GM13976 (cell line): ENCODE measurements at regions not wholly inside any gene's neighbourhood (a gene's known extent, or its start where the extent isn't known, plus 50 kb on each side); places are given as distances from the start of the nearest gene placed in this dataset.

Source experiments
- DNase-seq: peaks from one replicate; pipeline ENCODE4 v3.0.0; 2012; ENCODE audit warnings: low spot score
- in situ Hi-C: fragments of 300-500 bp; cut with MboI; formaldehyde crosslinking; loops from one replicate; pipeline ENCODE4 v1.12.0; 2022; ENCODE audit warnings: low sequenced_read_pairs, mixed read lengths, inconsistent platforms; ENCODE audit not compliant: unreplicated experiment
- TF ChIP-seq, protein P1 (sequence below): IDR thresholded peaks from 2 replicates; pipeline ENCODE4 v1.5.1; 2012; ENCODE audit warnings: borderline replicate concordance, mild to moderate bottlenecking; ENCODE audit not compliant: insufficient read depth; ENCODE audit errors: extremely low read depth, missing control alignments, control extremely low read depth

- TF ChIP-seq, protein P1, sequence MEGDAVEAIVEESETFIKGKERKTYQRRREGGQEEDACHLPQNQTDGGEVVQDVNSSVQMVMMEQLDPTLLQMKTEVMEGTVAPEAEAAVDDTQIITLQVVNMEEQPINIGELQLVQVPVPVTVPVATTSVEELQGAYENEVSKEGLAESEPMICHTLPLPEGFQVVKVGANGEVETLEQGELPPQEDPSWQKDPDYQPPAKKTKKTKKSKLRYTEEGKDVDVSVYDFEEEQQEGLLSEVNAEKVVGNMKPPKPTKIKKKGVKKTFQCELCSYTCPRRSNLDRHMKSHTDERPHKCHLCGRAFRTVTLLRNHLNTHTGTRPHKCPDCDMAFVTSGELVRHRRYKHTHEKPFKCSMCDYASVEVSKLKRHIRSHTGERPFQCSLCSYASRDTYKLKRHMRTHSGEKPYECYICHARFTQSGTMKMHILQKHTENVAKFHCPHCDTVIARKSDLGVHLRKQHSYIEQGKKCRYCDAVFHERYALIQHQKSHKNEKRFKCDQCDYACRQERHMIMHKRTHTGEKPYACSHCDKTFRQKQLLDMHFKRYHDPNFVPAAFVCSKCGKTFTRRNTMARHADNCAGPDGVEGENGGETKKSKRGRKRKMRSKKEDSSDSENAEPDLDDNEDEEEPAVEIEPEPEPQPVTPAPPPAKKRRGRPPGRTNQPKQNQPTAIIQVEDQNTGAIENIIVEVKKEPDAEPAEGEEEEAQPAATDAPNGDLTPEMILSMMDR, result no peak
- in situ Hi-C loops, result loop anchor here (10.0 kb wide), 1 partner anchor 513 kb away; no protein-coding TSS in a partner anchor
- DNase-seq, result peak; percentile 8
Measured at GRCh38 chr10:123557366-123558108, 108.6 kb upstream of the GPR26 start.

- in situ Hi-C loops, result loop anchor here (10.0 kb wide), 1 partner anchor 514 kb away; no protein-coding TSS in a partner anchor
- TF ChIP-seq, protein P1, result no peak
- DNase-seq, result peak; percentile 34
Measured at GRCh38 chr10:123558651-123559050, 107.5 kb upstream of the GPR26 start.

- in situ Hi-C loops, result loop anchor here (10.0 kb wide), 1 partner anchor 514 kb away; no protein-coding TSS in a partner anchor
- TF ChIP-seq, protein P1, result peak; percentile 96
- peak; percentile 90 for DNase-seq
Measured at GRCh38 chr10:123559066-123559822, 106.9 kb upstream of the GPR26 start.

DNA sequence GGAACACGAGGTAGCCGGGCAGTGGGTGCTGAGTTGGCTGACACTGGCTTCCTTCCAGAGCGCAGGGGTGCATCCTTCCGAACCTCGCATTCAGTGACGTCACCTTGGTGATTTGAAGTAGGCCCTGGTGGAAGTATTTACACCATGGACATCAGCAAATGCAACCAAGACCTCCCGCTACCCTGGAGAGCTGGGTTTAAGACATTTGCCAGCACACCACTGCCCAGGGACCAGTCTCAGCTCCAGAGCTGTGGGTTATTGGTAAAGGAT, 106.4 kb upstream of the GPR26 start:
- peak; percentile 8 for DNase-seq
- in situ Hi-C loops, result loop anchor here (10.0 kb wide), 2 partner anchors 515 to 535 kb away; no protein-coding TSS in a partner anchor
- TF ChIP-seq, protein P1, result no peak

GRCh38 chr10:123560301-123561140, 105.6 kb upstream of the GPR26 start:
- DNase-seq, result peak; percentile 21
- in situ Hi-C loops, result loop anchor here (10.0 kb wide), 1 partner anchor 536 kb away; no protein-coding TSS in a partner anchor
- TF ChIP-seq, protein P1, result no peak

DNA sequence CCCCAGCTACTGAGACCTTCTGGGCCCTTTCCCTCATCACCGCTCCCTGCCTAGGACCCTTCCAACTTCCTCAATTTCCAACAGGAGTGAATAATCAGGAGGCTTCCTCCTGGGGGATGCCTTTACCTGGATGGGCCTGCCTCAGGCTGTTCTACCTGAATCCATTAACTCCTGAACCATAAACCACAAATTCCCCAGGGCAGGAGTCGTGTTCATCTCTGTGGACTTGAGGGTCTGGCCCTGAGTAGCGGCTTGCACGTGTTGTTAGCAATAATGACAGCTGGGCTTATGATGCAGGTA, 105.1 kb upstream of the GPR26 start:
- peak; percentile 4 for DNase-seq
- in situ Hi-C loops, result loop anchor here (10.0 kb wide), 1 partner anchor 536 kb away; no protein-coding TSS in a partner anchor

More for the DNA sequence above, 105.1 kb upstream of the GPR26 start:
- TF ChIP-seq, protein P1, result no peak
